Kidney (tissue), 13 donors: ENCODE measurements at regions not wholly inside any gene's neighbourhood (a gene's known extent, or its start where the extent isn't known, plus 50 kb on each side); places are given as distances from the start of the nearest gene placed in this dataset.

Source experiments
- DNase-seq, 5 donors: peaks; one replicate each; pipeline ENCODE4 v3.0.0-alpha.2; 2013 to 2020
- FAIRE-seq: peaks from 2 replicates; lab custom pipeline; 2012; peaks lifted over from hg19 to GRCh38; lab: Jason Lieb, UNC
- H3K27ac ChIP-seq, 2 donors: one replicate each; pipeline ENCODE4 v1.7.0; 2013; ENCODE audit warnings: low read depth in 2 of 2, low read length in 2 of 2, inconsistent platforms in 1 of 2
- H3K27me3 ChIP-seq: one replicate; pipeline ENCODE4 v1.7.1; 2013; ENCODE audit warnings: low read length, inconsistent platforms; ENCODE audit not compliant: control insufficient read depth, insufficient read depth
- H3K36me3 ChIP-seq, 3 donors: one replicate each; pipeline versions ENCODE4 v1.7.0 to v1.7.1; 2013; ENCODE audit warnings: low read length in 3 of 3, control low read depth in 1 of 3, inconsistent platforms in 1 of 3; ENCODE audit not compliant: insufficient read depth in 3 of 3, control insufficient read depth in 2 of 3
- H3K4me1 ChIP-seq, 3 donors: one replicate each; pipeline versions ENCODE4 v1.7.0 to v1.7.1; 2013; ENCODE audit warnings: low read length in 3 of 3, inconsistent platforms in 1 of 3, low read depth in 1 of 3; ENCODE audit not compliant: control insufficient read depth in 2 of 3, insufficient read depth in 2 of 3
- H3K4me3 ChIP-seq, 3 donors: one replicate each; pipeline versions ENCODE4 v1.7.0 to v1.8.1; 2013; ENCODE audit warnings: low read length in 3 of 3, control low read depth in 1 of 3, inconsistent platforms in 1 of 3
- H3K9ac ChIP-seq, 3 donors: one replicate each; pipeline versions ENCODE4 v1.7.0 to v1.7.1; 2013; ENCODE audit warnings: low read length in 3 of 3, control low read depth in 1 of 3, inconsistent platforms in 1 of 3
- H3K9me3 ChIP-seq, 3 donors: one replicate each; pipeline versions ENCODE4 v1.7.0 to v1.7.1; 2013; ENCODE audit warnings: low read length in 3 of 3, control low read depth in 1 of 3, inconsistent platforms in 1 of 3; ENCODE audit not compliant: control insufficient read depth in 2 of 3, insufficient read depth in 1 of 3
- CTCF ChIP-seq: IDR thresholded peaks from 3 replicates; pipeline ENCODE4 v1.5.1; 2012; ENCODE audit warnings: mild to moderate bottlenecking, moderate library complexity, borderline replicate concordance; ENCODE audit not compliant: insufficient read depth; ENCODE audit errors: extremely low read depth
- intact Hi-C: fragments of 100-400 bp; cut with DNase I; formaldehyde crosslinking; loops from one replicate; pipeline ENCODE4 v1.11.1; 2022
- donor health status: control.
- donor health status: control.
- donor health status: control.
- donor health status: control.
- donor health status: control.
- donor health status: DM: yes; HTN: yes; CAD: no.
- donor health status: Normal renal cell carcinoma (clear cell type).

- Histone ChIP-seq H3K4me3 (no peak overlapping the region), H3K36me3 (no peaks in the 10 kb centered on the region), H3K4me1 (no peaks in the 10 kb centered on the region), H3K27ac (no peak overlapping the region), H3K27me3 (no peaks in the 10 kb centered on the region), H3K9me3 (no peaks in the 10 kb centered on the region), H3K9ac (no peak overlapping the region)
- no peak for DNase-seq
- intact Hi-C loops: no loop called here
- no peak for TF ChIP-seq CTCF
- FAIRE-seq: no peak
These were observed 461.9 kb downstream of the QKI start for GRCh38 chr6:163876391-163876790.

- FAIRE-seq: no peak
- Histone ChIP-seq H3K9me3 (no peaks in the 10 kb centered on the region), H3K27me3 (no peaks in the 10 kb centered on the region), H3K4me3 (no peak overlapping the region), H3K9ac (no peak overlapping the region), H3K27ac (no peak overlapping the region), H3K4me1 (no peaks in the 10 kb centered on the region), H3K36me3 (no peaks in the 10 kb centered on the region)
- intact Hi-C loops: no loop called here
- no peak for TF ChIP-seq CTCF
- DNase-seq: no peak
These were observed 460.3 kb downstream of the QKI start for GRCh38 chr6:163874784-163875183.

- Histone ChIP-seq H3K27ac (no peak overlapping the region), H3K36me3 (no peaks in the 10 kb centered on the region), H3K4me3 (no peak overlapping the region), H3K27me3 (no peaks in the 10 kb centered on the region), H3K9me3 (no peaks in the 10 kb centered on the region), H3K4me1 (no peaks in the 10 kb centered on the region), H3K9ac (no peak overlapping the region)
- DNase-seq: no peak
- FAIRE-seq: no peak
- TF ChIP-seq CTCF: no peak
- intact Hi-C loops: no loop called here
These were observed 457.8 kb downstream of the QKI start for GRCh38 chr6:163872335-163872734.

- no peak for DNase-seq
- no peaks in the 10 kb centered on the region for H3K4me1 ChIP-seq
These were observed 457.1 kb downstream of the QKI start for GRCh38 chr6:163871616-163872015.

More at GRCh38 chr6:163871616-163872015, 457.1 kb downstream of the QKI start:
- TF ChIP-seq CTCF: no peak
- Histone ChIP-seq H3K27me3 (no peaks in the 10 kb centered on the region), H3K36me3 (no peaks in the 10 kb centered on the region), H3K27ac (no peak overlapping the region), H3K9me3 (no peaks in the 10 kb centered on the region), H3K9ac (no peak overlapping the region), H3K4me3 (no peak overlapping the region)
- no peak for FAIRE-seq
- intact Hi-C loops: no loop called here
